ENCODE measurements at regions not wholly inside any gene's neighbourhood (a gene's known extent, or its start where the extent isn't known, plus 50 kb on each side); places are given as distances from the start of the nearest gene placed in this dataset.

GRCh38 chr14:101169267-101169666 is 265.7 kb upstream of the RTL1 start:
- TF ChIP-seq CTCF (IDR thresholded peaks at IDR 0.05; ENCODE audit: insufficient read depth, low read length, poor library complexity, severe bottlenecking) = no peak
- no peak for TF ChIP-seq EZH2phosphoT487 (conservative IDR thresholded peaks at IDR 0.05; ENCODE audit: low read length)
